Esophagus squamous epithelium (tissue), 4 donors: ENCODE measurements at regions not wholly inside any gene's neighbourhood (a gene's known extent, or its start where the extent isn't known, plus 50 kb on each side); places are given as distances from the start of the nearest gene placed in this dataset.

ENCODE experiments used
- POLR2A ChIP-seq, 4 donors: fragments of 450-650 bp; IDR thresholded peaks; one replicate each; pipeline ENCODE4 v1.6.1; 2017; ENCODE audit warnings: antibody characterized with exemption in 4 of 4, mild to moderate bottlenecking in 4 of 4, moderate library complexity in 3 of 4
- TF ChIP-seq, protein P1 (sequence below), 6 experiments: fragments of 450-650 bp in 4 of 6; fragments of 200-600 bp in 2 of 6; sonication (generic) in 2 of 6; IDR thresholded peaks; one replicate each; pipeline ENCODE4 v1.5.1; 2016 to 2019; ENCODE audit warnings: antibody characterized with exemption in 6 of 6, mild to moderate bottlenecking in 4 of 6, moderate library complexity in 4 of 6

DNA sequence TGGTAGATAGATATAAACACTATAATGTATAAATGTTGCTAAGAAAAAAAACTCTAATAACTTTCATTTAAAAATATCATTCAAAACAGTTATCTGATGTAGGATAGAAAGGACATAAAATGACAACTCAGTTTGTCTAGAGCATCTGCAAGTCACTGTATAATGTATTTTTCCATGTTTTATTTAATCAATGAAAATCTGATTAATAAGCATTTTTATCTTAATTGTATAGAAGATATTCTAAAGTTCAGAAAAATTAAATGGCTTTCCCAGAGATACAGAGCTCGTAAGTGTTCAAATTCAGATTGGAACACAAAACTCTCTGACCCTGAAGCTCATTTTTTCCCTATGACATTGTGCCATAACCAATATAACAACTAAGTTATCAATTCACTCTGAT, 295.9 kb upstream of the DCN start:
- TF ChIP-seq, protein P1, sequence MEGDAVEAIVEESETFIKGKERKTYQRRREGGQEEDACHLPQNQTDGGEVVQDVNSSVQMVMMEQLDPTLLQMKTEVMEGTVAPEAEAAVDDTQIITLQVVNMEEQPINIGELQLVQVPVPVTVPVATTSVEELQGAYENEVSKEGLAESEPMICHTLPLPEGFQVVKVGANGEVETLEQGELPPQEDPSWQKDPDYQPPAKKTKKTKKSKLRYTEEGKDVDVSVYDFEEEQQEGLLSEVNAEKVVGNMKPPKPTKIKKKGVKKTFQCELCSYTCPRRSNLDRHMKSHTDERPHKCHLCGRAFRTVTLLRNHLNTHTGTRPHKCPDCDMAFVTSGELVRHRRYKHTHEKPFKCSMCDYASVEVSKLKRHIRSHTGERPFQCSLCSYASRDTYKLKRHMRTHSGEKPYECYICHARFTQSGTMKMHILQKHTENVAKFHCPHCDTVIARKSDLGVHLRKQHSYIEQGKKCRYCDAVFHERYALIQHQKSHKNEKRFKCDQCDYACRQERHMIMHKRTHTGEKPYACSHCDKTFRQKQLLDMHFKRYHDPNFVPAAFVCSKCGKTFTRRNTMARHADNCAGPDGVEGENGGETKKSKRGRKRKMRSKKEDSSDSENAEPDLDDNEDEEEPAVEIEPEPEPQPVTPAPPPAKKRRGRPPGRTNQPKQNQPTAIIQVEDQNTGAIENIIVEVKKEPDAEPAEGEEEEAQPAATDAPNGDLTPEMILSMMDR (IDR thresholded peaks at IDR 0.05) = no peak
- TF ChIP-seq POLR2A (IDR thresholded peaks at IDR 0.05) = no peak
